DMS153 treated with DMSO at 0.1 percent for 48 hours (cell line): ENCODE measurements at regions not wholly inside any gene's neighbourhood (a gene's known extent, or its start where the extent isn't known, plus 50 kb on each side); places are given as distances from the start of the nearest gene placed in this dataset.
"Not testable (repeated sequence)": the region's sequence is repeated elsewhere in the genome, so short reads cannot be mapped to it uniquely, and the experiment has no call there.

ENCODE experiments used
- DNase-seq: peaks from one replicate; lab custom pipeline; 2025; ENCODE audit not compliant: unreplicated experiment; lab: John Stamatoyannopoulos, UW

DNA sequence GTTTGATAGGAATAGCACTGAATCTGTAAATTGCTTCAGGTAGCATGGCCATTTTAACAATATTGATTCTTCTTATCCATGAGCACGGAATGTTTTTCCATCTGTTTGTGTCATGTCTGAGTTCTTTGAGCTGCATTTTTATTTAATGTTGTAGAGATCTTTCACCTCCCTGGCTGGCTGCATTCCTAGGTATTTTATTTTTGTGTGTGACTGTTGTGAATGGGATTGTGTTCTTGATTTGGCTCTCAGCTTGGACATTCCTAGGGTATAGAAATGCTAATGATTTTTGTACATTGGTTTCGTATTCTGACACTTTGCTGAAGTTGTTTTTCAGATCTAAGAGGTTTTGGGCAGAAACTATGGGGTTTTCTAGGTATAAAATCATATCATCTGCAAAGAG is 152.9 kb upstream of the CHD1 start:
- no peak for DNase-seq

DNA sequence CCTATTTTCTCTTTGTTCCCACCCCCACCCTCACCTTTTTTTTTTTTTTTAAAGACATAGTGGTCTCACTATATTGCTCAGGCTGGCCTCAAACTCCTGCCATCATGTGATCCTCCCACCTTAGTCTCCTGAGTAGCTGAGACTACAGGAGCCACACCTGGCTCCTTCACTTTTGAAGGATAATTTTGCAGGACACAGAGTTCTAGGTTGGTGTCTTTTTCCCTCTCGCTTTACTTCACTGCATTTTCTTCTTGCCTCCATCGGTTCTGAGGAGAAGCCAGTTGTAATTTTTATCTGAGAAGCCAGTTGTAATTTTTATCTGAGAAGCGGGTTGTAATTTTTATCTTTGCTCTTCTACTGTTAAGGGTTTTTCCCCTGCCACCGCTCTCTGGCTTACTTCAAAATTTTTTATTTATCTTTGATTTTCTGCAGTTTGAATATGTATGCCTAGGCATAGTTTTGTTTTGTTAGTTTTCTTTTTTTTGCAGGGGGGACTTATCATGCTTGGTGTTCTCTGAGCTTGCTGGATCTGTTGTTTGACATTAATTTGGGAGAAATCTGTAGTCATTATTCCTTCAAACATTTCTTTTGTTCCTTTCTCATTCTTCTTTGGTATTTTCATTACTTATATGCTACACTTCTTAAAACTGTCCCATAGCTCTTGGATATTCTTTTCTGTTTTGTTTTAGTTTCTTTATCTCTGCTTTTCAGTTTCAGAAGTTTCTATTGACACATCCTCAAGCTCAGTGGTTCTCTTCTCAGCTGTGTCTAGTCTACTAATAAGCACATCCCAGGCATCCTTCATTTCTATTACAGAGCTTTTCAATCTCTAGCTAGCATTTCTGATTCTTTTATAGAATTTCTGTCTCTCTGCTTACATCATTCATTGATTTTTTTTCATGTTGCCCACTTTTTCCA is 148.2 kb upstream of the CHD1 start:
- DNase-seq: no peak

GRCh38 chr5:99072846-99073245 is 144.0 kb upstream of the CHD1 start:
- no peak for DNase-seq

DNA sequence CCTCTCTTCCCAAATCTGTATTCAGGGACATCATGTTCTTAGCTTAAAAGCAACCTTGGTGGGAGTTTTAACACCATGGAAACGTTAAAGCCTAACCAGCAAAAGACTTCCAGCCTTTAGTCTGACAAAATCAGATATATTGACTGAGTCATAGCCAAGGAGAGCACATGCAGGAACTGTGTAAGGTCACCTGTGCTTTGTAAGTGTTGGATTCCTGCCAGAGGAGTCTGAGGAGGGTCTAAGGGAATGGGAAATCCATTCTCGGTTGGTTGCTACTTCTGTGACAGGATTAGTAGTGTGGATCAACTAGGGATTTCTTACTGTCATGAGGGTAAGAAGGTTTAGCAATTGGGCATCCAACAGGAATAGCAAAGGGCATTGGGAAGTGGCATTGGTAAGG is 142.0 kb upstream of the CHD1 start:
- no peak for DNase-seq

- no peak for DNase-seq
Measured at GRCh38 chr5:99070362-99070761, 141.6 kb upstream of the CHD1 start.

GRCh38 chr5:99068944-99069650 is 140.3 kb upstream of the CHD1 start:
- no peak for DNase-seq

DNA sequence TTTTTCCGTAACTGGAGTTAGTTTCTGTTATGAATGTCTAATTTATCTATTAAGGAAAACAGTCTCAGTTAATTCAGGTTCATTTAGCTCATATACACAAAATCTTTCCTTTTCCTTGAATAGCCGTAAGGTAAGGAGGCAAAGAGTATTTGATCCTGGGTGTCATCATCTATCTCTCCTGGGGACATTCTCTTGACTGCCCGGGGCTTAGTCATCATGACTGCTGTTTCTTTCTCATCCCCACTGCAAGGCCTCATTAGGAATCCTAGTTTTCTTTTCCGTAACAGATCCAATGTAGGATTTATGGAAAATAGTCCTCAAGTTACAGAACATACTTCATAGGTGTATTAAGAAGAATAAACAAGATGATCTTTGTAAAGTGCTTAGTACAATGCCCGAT is 134.9 kb upstream of the CHD1 start:
- DNase-seq: no peak

GRCh38 chr5:99061711-99062110 is 132.9 kb upstream of the CHD1 start:
- no peak for DNase-seq

GRCh38 chr5:99061299-99061698 is 132.5 kb upstream of the CHD1 start:
- DNase-seq: no peak

GRCh38 chr5:99060306-99061261 is 131.8 kb upstream of the CHD1 start:
- peak; percentile 30 for DNase-seq

- DNase-seq: no peak
Measured at GRCh38 chr5:99059685-99060084, 130.9 kb upstream of the CHD1 start.

- DNase-seq: no peak
Measured at GRCh38 chr5:99058466-99058865, 129.7 kb upstream of the CHD1 start.

DNA sequence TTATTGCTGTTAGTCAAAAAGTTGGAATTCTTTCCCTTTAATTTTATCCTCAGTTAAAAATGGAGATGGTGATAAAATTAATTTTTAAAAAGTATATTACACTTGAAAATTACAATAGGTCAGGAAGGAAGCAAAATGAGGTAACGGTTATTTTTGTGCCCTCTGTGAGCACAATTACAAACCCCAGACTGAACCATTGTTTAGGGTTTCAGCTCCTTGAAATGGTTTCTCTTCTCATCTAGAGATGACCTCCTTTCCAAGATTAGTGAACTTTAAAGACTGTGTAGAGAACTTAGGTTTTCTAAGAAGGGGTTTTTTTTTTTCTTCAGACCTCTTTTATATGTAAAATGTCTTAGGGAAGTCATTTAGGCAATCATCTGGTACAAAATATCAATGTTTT is 126.2 kb upstream of the CHD1 start:
- no peak for DNase-seq

GRCh38 chr5:99045871-99046270 is 117.1 kb upstream of the CHD1 start:
- no peak for DNase-seq

GRCh38 chr5:99043257-99043656 is 114.5 kb upstream of the CHD1 start:
- not testable (repeated sequence) for DNase-seq

- no peak for DNase-seq
Measured at GRCh38 chr5:99037668-99038067, 108.9 kb upstream of the CHD1 start.

- no peak for DNase-seq
Measured at GRCh38 chr5:99035942-99036341, 107.1 kb upstream of the CHD1 start.

DNA sequence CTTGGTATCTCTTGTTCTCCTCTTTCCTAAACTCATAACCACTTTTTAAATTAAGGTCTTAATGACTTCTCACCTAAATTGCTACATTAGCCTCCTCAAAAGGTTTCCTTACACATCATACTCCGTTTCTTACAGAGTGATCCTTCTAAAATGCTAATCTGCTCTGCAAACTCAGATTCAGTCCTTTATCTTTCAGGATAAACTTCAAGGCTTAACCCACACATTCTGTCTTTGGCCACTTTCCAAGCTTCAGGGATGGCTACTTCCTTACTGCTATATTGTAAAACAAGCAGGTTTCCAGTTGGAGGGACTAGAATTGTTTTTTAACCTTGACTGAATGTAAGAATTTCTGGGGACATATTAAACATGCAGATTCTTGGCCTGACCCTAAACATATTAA is 105.5 kb upstream of the CHD1 start:
- no peak for DNase-seq

- no peak for DNase-seq
Measured at GRCh38 chr5:99033014-99033900, 104.5 kb upstream of the CHD1 start.
